ENCODE measurements at regions not wholly inside any gene's neighbourhood (a gene's known extent, or its start where the extent isn't known, plus 50 kb on each side); places are given as distances from the start of the nearest gene placed in this dataset.

DNA sequence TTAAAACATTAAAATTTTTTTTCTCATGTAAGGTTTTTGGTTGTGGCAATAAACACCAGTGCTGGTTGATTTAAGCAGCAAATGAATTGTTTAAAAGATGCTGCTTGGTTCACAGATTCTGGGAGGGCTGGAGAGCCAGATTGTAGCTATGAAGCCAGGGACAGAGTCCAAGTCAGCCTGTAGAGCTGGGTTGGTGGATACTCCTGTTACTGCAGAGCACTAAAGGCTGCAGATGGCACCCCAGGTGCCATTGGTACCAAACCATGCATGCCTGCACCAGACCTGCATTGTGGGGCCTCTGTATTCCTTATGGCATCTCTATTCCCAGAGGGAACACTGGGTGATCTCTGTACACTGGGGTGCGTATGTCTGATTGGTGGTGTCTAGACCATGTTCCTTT lies 113.3 kb downstream of the SNAPC1 start:
- H4K20me1 ChIP-seq (ENCODE audit: control insufficient read depth, extremely low read depth, insufficient read depth, low read length): no peaks in the 10 kb centered on the region
- H3K9ac ChIP-seq (ENCODE audit: insufficient read depth, low read length): no peak overlapping the region
- DNase-seq (ENCODE audit: low read depth in 2 of 2): no peak
- H3K36me3 ChIP-seq (ENCODE audit: control insufficient read depth, insufficient read depth, low read length): no peaks in the 10 kb centered on the region
- no peak overlapping the region for H3K4me2 ChIP-seq (ENCODE audit: extremely low read depth, insufficient read depth, low read length)
- no peak overlapping the region for H2AFZ ChIP-seq (ENCODE audit: low read length)
- no peaks in the 10 kb centered on the region for H3K4me1 ChIP-seq (ENCODE audit: control insufficient read depth, extremely low read depth, insufficient read depth, low read length)
- no peaks in the 10 kb centered on the region for H3K27me3 ChIP-seq (ENCODE audit: control insufficient read depth, insufficient read depth, low read length)
- no peaks in the 10 kb centered on the region for H3K79me2 ChIP-seq (ENCODE audit: control insufficient read depth, insufficient read depth, low read length)
- TF ChIP-seq CTCF (conservative IDR thresholded peaks at IDR 0.05 in 1 of 2, IDR thresholded peaks at IDR 0.05 in 1 of 2; ENCODE audit: low read depth in 1 of 2, low read length in 2 of 2): no peak
- TF ChIP-seq EZH2 (IDR thresholded peaks at IDR 0.05; ENCODE audit: low read length, missing control alignments): no peak
- H3K27ac ChIP-seq (ENCODE audit: insufficient read depth, low read length): no peak overlapping the region
- H3K9me3 ChIP-seq (ENCODE audit: control insufficient read depth, insufficient read depth, low read depth, low read length): no peaks in the 10 kb centered on the region
- H3K4me3 ChIP-seq (replicated peaks in 1 of 4; ENCODE audit: control extremely low read depth in 1 of 4, insufficient read depth in 1 of 4, low read depth in 3 of 4, low read length in 4 of 4): no peak overlapping the region

DNA sequence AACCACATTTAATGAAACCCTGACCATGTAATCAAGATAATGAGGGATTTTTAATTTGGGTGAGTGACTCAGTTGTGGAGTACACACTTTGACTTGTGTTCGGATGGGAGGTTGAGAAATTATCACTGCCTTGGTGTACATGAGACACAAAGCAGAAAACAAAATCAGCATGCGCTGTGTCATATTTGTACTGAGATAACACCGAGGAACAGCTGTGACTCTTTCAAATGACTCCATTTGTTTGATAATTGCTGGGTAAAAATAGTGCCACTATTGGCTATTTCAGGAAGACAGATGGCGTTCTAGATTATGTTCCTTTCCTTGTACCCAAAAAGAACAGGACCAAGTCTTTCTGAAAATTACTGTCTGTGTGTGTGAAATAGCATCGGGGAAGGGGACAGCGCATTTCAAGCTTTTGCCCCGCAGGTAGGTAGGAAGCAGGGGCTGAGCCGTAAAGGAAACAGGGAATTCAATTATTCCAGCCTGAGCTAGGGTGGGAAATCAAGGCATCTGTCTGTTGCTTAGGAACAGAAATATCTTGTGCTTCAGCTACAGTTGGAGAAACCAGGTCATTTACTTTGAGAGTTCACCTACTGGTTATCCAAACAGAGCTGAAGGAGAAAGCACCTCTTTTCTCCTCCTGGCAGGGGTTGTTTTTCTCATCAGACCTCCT lies 114.3 kb downstream of the SNAPC1 start:
- Histone ChIP-seq H2AFZ (ENCODE audit: low read length) (no peak overlapping the region), H3K9ac (ENCODE audit: insufficient read depth, low read length) (no peak overlapping the region), H3K4me1 (ENCODE audit: control insufficient read depth, extremely low read depth, insufficient read depth, low read length) (no peaks in the 10 kb centered on the region), H3K27ac (ENCODE audit: insufficient read depth, low read length) (no peak overlapping the region), H3K4me2 (ENCODE audit: extremely low read depth, insufficient read depth, low read length) (no peak overlapping the region), H3K27me3 (ENCODE audit: control insufficient read depth, insufficient read depth, low read length) (no peaks in the 10 kb centered on the region), H3K79me2 (ENCODE audit: control insufficient read depth, insufficient read depth, low read length) (no peaks in the 10 kb centered on the region), H3K4me3 (replicated peaks in 1 of 4; ENCODE audit: control extremely low read depth in 1 of 4, insufficient read depth in 1 of 4, low read depth in 3 of 4, low read length in 4 of 4) (no peak overlapping the region), H3K9me3 (ENCODE audit: control insufficient read depth, insufficient read depth, low read depth, low read length) (no peaks in the 10 kb centered on the region), H4K20me1 (ENCODE audit: control insufficient read depth, extremely low read depth, insufficient read depth, low read length) (no peaks in the 10 kb centered on the region), H3K36me3 (ENCODE audit: control insufficient read depth, insufficient read depth, low read length) (no peaks in the 10 kb centered on the region)
- DNase-seq (ENCODE audit: low read depth in 2 of 2): no peak
- no peak for TF ChIP-seq CTCF (conservative IDR thresholded peaks at IDR 0.05 in 1 of 2, IDR thresholded peaks at IDR 0.05 in 1 of 2; ENCODE audit: low read depth in 1 of 2, low read length in 2 of 2)
- TF ChIP-seq EZH2 (IDR thresholded peaks at IDR 0.05; ENCODE audit: low read length, missing control alignments): no peak

GRCh38 chr14:61877035-61877390 lies 114.8 kb downstream of the SNAPC1 start:
- no peaks in the 10 kb centered on the region for H3K4me1 ChIP-seq (ENCODE audit: control insufficient read depth, extremely low read depth, insufficient read depth, low read length)
- no peaks in the 10 kb centered on the region for H3K27me3 ChIP-seq (ENCODE audit: control insufficient read depth, insufficient read depth, low read length)
- TF ChIP-seq EZH2 (IDR thresholded peaks at IDR 0.05; ENCODE audit: low read length, missing control alignments) (no peak), CTCF (conservative IDR thresholded peaks at IDR 0.05 in 1 of 2, IDR thresholded peaks at IDR 0.05 in 1 of 2; ENCODE audit: low read depth in 1 of 2, low read length in 2 of 2) (no peak)
- H3K79me2 ChIP-seq (ENCODE audit: control insufficient read depth, insufficient read depth, low read length): no peaks in the 10 kb centered on the region
- no peak for DNase-seq (ENCODE audit: low read depth in 2 of 2)
- H2AFZ ChIP-seq (ENCODE audit: low read length): no peak overlapping the region
- no peaks in the 10 kb centered on the region for H4K20me1 ChIP-seq (ENCODE audit: control insufficient read depth, extremely low read depth, insufficient read depth, low read length)
- no peak overlapping the region for H3K9ac ChIP-seq (ENCODE audit: insufficient read depth, low read length)
- no peak overlapping the region for H3K27ac ChIP-seq (ENCODE audit: insufficient read depth, low read length)
- no peak overlapping the region for H3K4me3 ChIP-seq (replicated peaks in 1 of 4; ENCODE audit: control extremely low read depth in 1 of 4, insufficient read depth in 1 of 4, low read depth in 3 of 4, low read length in 4 of 4)
- H3K36me3 ChIP-seq (ENCODE audit: control insufficient read depth, insufficient read depth, low read length): no peaks in the 10 kb centered on the region
- no peaks in the 10 kb centered on the region for H3K9me3 ChIP-seq (ENCODE audit: control insufficient read depth, insufficient read depth, low read depth, low read length)
- no peak overlapping the region for H3K4me2 ChIP-seq (ENCODE audit: extremely low read depth, insufficient read depth, low read length)

Measured in fibroblast of lung (primary cell).